CD4-positive, alpha-beta memory T cell (primary cell): ENCODE measurements at regions not wholly inside any gene's neighbourhood (a gene's known extent, or its start where the extent isn't known, plus 50 kb on each side); places are given as distances from the start of the nearest gene placed in this dataset.

Source experiments
- CTCF ChIA-PET: fragments of 350-600 bp; sonication (Branson Sonifier 250); formaldehyde crosslinking; loops from one replicate; lab custom pipeline; 2021; ENCODE audit warnings: inconsistent platforms; ENCODE audit not compliant: partially characterized antibody; lab: Charles Lee
- POLR2A ChIA-PET: fragments of 350-600 bp; sonication (Branson Sonifier 250); formaldehyde crosslinking; loops from one replicate; lab custom pipeline; 2021; ENCODE audit not compliant: partially characterized antibody; lab: Charles Lee
- DNase-seq, 5 donors: peaks; one replicate each; pipeline versions ENCODE4 v3.0.0 to v3.0.0-alpha.2; 2020 to 2022; ENCODE audit warnings: mixed read lengths in 1 of 5
- H3K27ac ChIP-seq: one replicate; pipeline ENCODE4 v1.7.0; 2013; ENCODE audit warnings: low read depth, low read length
- H3K27me3 ChIP-seq: 2 replicates; pipeline ENCODE4 v1.7.0; 2013; ENCODE audit warnings: mild to moderate bottlenecking, low read length, moderate library complexity; ENCODE audit not compliant: insufficient read depth
- H3K36me3 ChIP-seq: 2 replicates; pipeline ENCODE4 v1.7.0; 2013; ENCODE audit warnings: mild to moderate bottlenecking, low read length, moderate library complexity; ENCODE audit not compliant: insufficient read depth
- H3K4me1 ChIP-seq: 2 replicates; pipeline ENCODE4 v1.7.0; 2013; ENCODE audit warnings: mild to moderate bottlenecking, low read length, moderate library complexity; ENCODE audit not compliant: insufficient read depth
- H3K4me3 ChIP-seq, 2 donors: one replicate each; pipeline ENCODE4 v1.7.0; 2013; ENCODE audit warnings: low read length in 2 of 2, mild to moderate bottlenecking in 1 of 2
- H3K9me3 ChIP-seq, 2 donors: one replicate each; pipeline ENCODE4 v1.7.0; 2013; ENCODE audit warnings: low read length in 2 of 2, control low read depth in 1 of 2; ENCODE audit not compliant: control insufficient read depth in 1 of 2
- H3K27ac Mint-ChIP-seq, 7 donors: one replicate each; pipeline ENCODE4 v1.8.0; 2020 to 2021; ENCODE audit warnings: mixed read lengths in 7 of 7, mild to moderate bottlenecking in 6 of 7, inconsistent platforms in 3 of 7, moderate library complexity in 3 of 7
- H3K27me3 Mint-ChIP-seq, 2 donors: one replicate each; pipeline ENCODE4 v1.8.0; 2020 to 2021; ENCODE audit warnings: mixed read lengths in 2 of 2
- H3K36me3 Mint-ChIP-seq, 2 donors: one replicate each; pipeline ENCODE4 v1.8.0; 2020 to 2021; ENCODE audit warnings: mixed read lengths in 2 of 2, inconsistent platforms in 1 of 2, mild to moderate bottlenecking in 1 of 2
- H3K4me1 Mint-ChIP-seq, 4 donors: one replicate each; pipeline ENCODE4 v1.8.0; 2020 to 2021; ENCODE audit warnings: mixed read lengths in 4 of 4, mild to moderate bottlenecking in 1 of 4
- H3K4me3 Mint-ChIP-seq, 8 donors: one replicate each; pipeline ENCODE4 v1.8.0; 2020 to 2021; ENCODE audit warnings: mixed read lengths in 8 of 8, mild to moderate bottlenecking in 7 of 8, moderate library complexity in 6 of 8, inconsistent platforms in 3 of 8
- H3K9me3 Mint-ChIP-seq, 8 donors: one replicate each; pipeline ENCODE4 v1.8.0; 2020 to 2021; ENCODE audit warnings: mixed read lengths in 8 of 8, mild to moderate bottlenecking in 5 of 8, inconsistent platforms in 3 of 8, moderate library complexity in 1 of 8
- intact Hi-C: fragments of 100-400 bp; cut with micrococcal nuclease; formaldehyde crosslinking; loops from one replicate; pipeline ENCODE4 v1.15.1; 2023

DNA sequence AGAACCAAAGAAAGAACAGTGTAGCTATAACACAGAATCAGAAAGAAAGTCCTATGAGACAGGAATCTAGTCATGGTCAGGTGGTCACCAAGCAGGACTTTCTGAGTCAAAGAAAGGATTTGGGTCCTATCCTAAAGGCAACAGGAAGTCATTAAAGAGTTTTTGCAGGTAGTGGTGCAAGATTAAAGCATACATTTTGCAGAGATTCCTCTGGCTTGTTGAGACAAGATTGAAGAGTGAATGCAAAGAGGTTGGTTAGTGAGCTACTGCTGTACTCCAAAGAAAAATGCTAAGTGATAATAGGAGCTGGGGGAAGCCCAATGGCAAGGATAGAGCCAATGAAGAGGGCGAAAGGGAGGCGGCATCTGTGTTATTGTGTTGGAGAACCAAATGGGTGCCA is 300.5 kb upstream of the KIF2A start:
- H3K4me1 Mint-ChIP-seq: no peaks in the 10 kb centered on the region
- CTCF ChIA-PET: no interaction called here
- H3K4me3 ChIP-seq: no peak overlapping the region
- peaks cover 3 to 8% of the 10 kb centered on the region in 2 donors for H3K27me3 Mint-ChIP-seq
- no peak overlapping the region for H3K4me3 Mint-ChIP-seq
- H3K36me3 Mint-ChIP-seq: no peaks in the 10 kb centered on the region
- DNase-seq: no peak
- no peaks in the 10 kb centered on the region for H3K36me3 ChIP-seq
- H3K9me3 ChIP-seq: no peaks in the 10 kb centered on the region
- no peak overlapping the region for H3K27ac ChIP-seq
- peaks cover 0 to 6% (median 0%) of the 10 kb centered on the region in 8 donors for H3K9me3 Mint-ChIP-seq
- no peaks in the 10 kb centered on the region for H3K27me3 ChIP-seq
- no peak overlapping the region for H3K27ac Mint-ChIP-seq
- POLR2A ChIA-PET: no interaction called here
- no peaks in the 10 kb centered on the region for H3K4me1 ChIP-seq
- intact Hi-C loops: no loop called here

DNA sequence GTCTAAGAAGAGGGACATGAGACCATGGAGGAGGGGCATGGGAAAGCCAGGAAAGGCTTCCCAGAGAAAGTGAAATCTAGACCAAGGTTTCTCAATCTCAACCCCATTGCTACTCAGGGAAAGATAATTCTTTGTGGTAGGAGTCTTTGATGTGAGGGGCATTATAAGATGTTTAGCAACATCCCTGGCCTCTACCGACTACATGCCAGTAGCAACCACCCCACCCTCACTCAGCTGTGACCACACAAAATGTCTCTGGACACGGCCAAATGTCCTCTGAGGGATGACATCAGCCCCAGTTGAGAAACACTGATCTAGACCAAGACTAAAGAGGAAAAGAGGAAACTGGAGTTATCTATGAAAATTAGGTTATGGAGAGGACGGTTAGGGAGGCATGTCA is 298.5 kb upstream of the KIF2A start:
- no peaks in the 10 kb centered on the region for H3K4me1 ChIP-seq

GRCh38 chr5:62011089-62011664 is 294.8 kb upstream of the KIF2A start:
- intact Hi-C loops: no loop called here
- Histone ChIP-seq H3K4me3 (no peak overlapping the region), H3K27ac (no peak overlapping the region), H3K9me3 (no peaks in the 10 kb centered on the region), H3K4me1 (no peaks in the 10 kb centered on the region), H3K36me3 (no peaks in the 10 kb centered on the region), H3K27me3 (no peaks in the 10 kb centered on the region)
- Mint-ChIP-seq H3K27me3 (peaks cover 0 to 6% of the 10 kb centered on the region in 2 donors), H3K4me1 (no peaks in the 10 kb centered on the region), H3K27ac (no peak overlapping the region), H3K4me3 (no peak overlapping the region), H3K36me3 (no peaks in the 10 kb centered on the region), H3K9me3 (peaks cover 0 to 6% (median 0%) of the 10 kb centered on the region in 8 donors)
- ChIA-PET CTCF (no interaction called here), POLR2A (no interaction called here)
- no peak for DNase-seq

More for the DNA sequence above, 298.5 kb upstream of the KIF2A start:
- no peak overlapping the region for H3K27ac Mint-ChIP-seq
- no peaks in the 10 kb centered on the region for H3K27me3 ChIP-seq
- peaks cover 0 to 6% (median 0%) of the 10 kb centered on the region in 8 donors for H3K9me3 Mint-ChIP-seq
- H3K9me3 ChIP-seq: no peaks in the 10 kb centered on the region
- no peak overlapping the region for H3K4me3 ChIP-seq
- DNase-seq: no peak
- peaks cover 3 to 8% of the 10 kb centered on the region in 2 donors for H3K27me3 Mint-ChIP-seq
- CTCF ChIA-PET: no interaction called here
- no peak overlapping the region for H3K4me3 Mint-ChIP-seq
- intact Hi-C loops: no loop called here
- POLR2A ChIA-PET: no interaction called here
- no peaks in the 10 kb centered on the region for H3K4me1 Mint-ChIP-seq
- H3K36me3 Mint-ChIP-seq: no peaks in the 10 kb centered on the region
- no peak overlapping the region for H3K27ac ChIP-seq
- no peaks in the 10 kb centered on the region for H3K36me3 ChIP-seq

GRCh38 chr5:62017092-62017491 is 288.9 kb upstream of the KIF2A start:
- H3K4me1 Mint-ChIP-seq: no peaks in the 10 kb centered on the region
- peaks cover 0 to 7% (median 0%) of the 10 kb centered on the region in 8 donors for H3K9me3 Mint-ChIP-seq
- H3K36me3 ChIP-seq: no peaks in the 10 kb centered on the region
- H3K36me3 Mint-ChIP-seq: no peaks in the 10 kb centered on the region
- H3K27me3 ChIP-seq: no peaks in the 10 kb centered on the region
- H3K4me3 ChIP-seq: no peak overlapping the region
- DNase-seq: no peak
- peaks cover 0 to 2% of the 10 kb centered on the region in 2 donors for H3K27me3 Mint-ChIP-seq
- intact Hi-C loops: no loop called here
- no peak overlapping the region for H3K4me3 Mint-ChIP-seq
- CTCF ChIA-PET: no interaction called here
- no peaks in the 10 kb centered on the region for H3K4me1 ChIP-seq
- H3K27ac Mint-ChIP-seq: no peak overlapping the region
- no peaks in the 10 kb centered on the region for H3K9me3 ChIP-seq
- H3K27ac ChIP-seq: no peak overlapping the region
- POLR2A ChIA-PET: no interaction called here

GRCh38 chr5:62029303-62029702 is 276.7 kb upstream of the KIF2A start:
- no peaks in the 10 kb centered on the region for H3K4me1 Mint-ChIP-seq
- POLR2A ChIA-PET: no interaction called here
- H3K27me3 ChIP-seq: no peaks in the 10 kb centered on the region

GRCh38 chr5:62030326-62030725 is 275.7 kb upstream of the KIF2A start:
- no peaks in the 10 kb centered on the region for H3K4me1 ChIP-seq
- Mint-ChIP-seq H3K4me3 (no peak overlapping the region), H3K9me3 (peaks cover 6 to 20% (median 10%) of the 10 kb centered on the region in 8 donors), H3K27me3 (peaks cover 0 to 3% of the 10 kb centered on the region in 2 donors), H3K4me1 (no peaks in the 10 kb centered on the region), H3K27ac (no peak overlapping the region), H3K36me3 (no peaks in the 10 kb centered on the region)
- H3K27me3 ChIP-seq: no peaks in the 10 kb centered on the region
- intact Hi-C loops: no loop called here
- DNase-seq: no peak
- ChIA-PET POLR2A (no interaction called here), CTCF (no interaction called here)
- no peaks in the 10 kb centered on the region for H3K36me3 ChIP-seq
- H3K9me3 ChIP-seq: no peaks in the 10 kb centered on the region
- H3K27ac ChIP-seq: no peak overlapping the region
- H3K4me3 ChIP-seq: no peak overlapping the region

More at GRCh38 chr5:62029303-62029702, 276.7 kb upstream of the KIF2A start:
- intact Hi-C loops: no loop called here
- no peaks in the 10 kb centered on the region for H3K36me3 Mint-ChIP-seq
- no peaks in the 10 kb centered on the region for H3K4me1 ChIP-seq
- no peak overlapping the region for H3K27ac ChIP-seq
- H3K9me3 Mint-ChIP-seq: peaks cover 5 to 20% (median 7%) of the 10 kb centered on the region in 8 donors
- no peak overlapping the region for H3K27ac Mint-ChIP-seq
- peaks cover 0 to 3% of the 10 kb centered on the region in 2 donors for H3K27me3 Mint-ChIP-seq
- no peak overlapping the region for H3K4me3 ChIP-seq
- H3K9me3 ChIP-seq: no peaks in the 10 kb centered on the region
- no peak overlapping the region for H3K4me3 Mint-ChIP-seq
- H3K36me3 ChIP-seq: no peaks in the 10 kb centered on the region
- DNase-seq: no peak
- CTCF ChIA-PET: no interaction called here

DNA sequence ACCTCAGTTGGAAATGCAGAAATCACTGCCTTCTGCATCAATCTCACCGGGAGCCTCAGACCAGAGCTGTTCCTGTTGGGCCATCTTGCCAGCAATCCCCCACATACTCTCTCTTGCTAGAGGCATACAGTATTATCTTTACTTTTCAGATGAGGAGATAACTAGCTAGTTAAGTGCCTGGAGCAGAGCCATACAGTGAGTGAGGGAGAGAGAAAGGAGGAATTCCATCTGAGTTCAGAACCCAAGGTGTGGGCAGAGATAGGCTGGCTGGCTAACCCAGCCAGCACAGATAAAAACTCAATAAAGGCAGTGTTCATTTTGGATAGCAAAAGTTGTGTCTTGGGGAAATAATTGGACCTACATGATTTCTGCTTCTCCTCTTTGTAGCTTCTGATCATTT is 268.0 kb upstream of the KIF2A start:
- Mint-ChIP-seq H3K9me3 (peaks cover 0 to 17% (median 6%) of the 10 kb centered on the region in 8 donors), H3K36me3 (no peaks in the 10 kb centered on the region), H3K4me3 (no peak overlapping the region), H3K27me3 (peaks cover 0 to 4% of the 10 kb centered on the region in 2 donors), H3K4me1 (no peaks in the 10 kb centered on the region), H3K27ac (no peak overlapping the region)
- Histone ChIP-seq H3K27me3 (no peaks in the 10 kb centered on the region), H3K9me3 (no peaks in the 10 kb centered on the region), H3K4me3 (no peak overlapping the region), H3K27ac (no peak overlapping the region), H3K4me1 (no peaks in the 10 kb centered on the region), H3K36me3 (no peaks in the 10 kb centered on the region)
- intact Hi-C loops: no loop called here
- ChIA-PET POLR2A (no interaction called here), CTCF (no interaction called here)
- DNase-seq: no peak
